GDM1 (cell line): ENCODE measurements at regions not wholly inside any gene's neighbourhood (a gene's known extent, or its start where the extent isn't known, plus 50 kb on each side); places are given as distances from the start of the nearest gene placed in this dataset.

Source experiments
- DNase-seq: peaks from one replicate; lab custom pipeline; 2025; lab: John Stamatoyannopoulos, UW

DNA sequence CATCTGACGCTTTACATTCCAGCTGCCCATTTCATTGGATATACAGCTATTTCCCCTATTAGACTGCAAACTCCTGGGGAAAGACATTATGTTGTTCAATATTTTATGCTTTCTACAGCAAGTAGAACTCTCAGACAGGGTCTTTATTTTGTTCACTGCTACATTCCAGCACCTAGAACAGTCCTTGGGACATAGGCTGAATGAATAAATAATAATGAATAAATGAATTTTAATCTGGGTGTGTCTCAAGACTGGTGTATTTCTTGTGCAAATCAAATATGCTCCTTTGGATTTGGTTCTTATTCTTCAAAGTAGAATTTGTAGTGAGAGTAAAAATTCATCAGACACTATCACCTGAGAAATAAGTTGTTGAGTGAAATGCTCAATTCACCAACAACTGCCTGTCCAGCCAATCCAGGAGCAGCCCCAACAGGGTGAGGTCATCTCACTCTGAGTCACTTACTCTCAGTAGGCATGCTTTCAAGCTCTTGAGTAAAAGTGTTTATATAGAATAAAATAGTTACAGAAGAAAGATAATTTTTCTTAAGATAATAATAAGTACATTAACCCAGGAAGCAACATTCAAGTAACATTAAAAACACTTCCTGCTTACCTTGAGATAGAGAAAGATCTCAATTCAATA is 287.5 kb upstream of the NPVF start:
- no peak for DNase-seq

DNA sequence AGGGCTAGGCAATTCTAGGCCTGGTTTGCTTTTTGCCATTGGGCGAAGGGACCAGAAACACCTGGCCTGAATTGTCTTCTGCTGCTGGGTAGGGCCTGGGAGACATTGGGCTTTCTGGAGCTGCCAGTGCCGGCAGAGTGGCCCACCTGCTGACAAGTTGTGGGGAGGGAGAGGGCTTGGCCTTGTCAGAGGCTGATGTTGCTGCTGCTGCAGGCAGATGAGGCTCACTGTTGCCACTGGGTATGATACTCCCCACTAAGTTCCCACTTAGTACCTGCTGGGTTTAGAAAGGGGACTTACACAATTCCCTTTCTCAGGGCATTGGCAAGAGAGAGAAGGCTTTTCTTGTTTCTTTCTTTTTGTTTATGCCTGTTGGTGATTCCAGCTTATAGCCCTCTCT is 289.6 kb upstream of the NPVF start:
- DNase-seq: no peak

DNA sequence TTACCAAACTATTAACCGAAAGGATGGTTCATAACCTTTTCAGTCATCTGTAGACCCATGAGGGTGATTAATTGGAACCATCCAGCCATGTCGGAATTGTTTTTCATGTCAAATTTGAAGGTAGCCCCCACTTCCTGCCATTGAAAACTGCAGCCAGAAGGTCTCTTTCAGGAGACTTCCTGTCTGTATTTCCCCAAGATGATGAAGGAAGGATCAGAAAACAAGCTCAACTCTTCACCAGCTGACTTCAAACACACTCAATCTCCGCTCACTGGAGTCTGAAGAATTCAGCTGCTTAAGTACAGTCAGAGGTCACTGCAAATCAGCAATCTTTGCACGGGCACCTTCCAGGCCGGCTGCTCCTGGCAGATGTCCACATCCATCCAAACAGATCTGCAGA is 291.7 kb upstream of the NPVF start:
- no peak for DNase-seq

DNA sequence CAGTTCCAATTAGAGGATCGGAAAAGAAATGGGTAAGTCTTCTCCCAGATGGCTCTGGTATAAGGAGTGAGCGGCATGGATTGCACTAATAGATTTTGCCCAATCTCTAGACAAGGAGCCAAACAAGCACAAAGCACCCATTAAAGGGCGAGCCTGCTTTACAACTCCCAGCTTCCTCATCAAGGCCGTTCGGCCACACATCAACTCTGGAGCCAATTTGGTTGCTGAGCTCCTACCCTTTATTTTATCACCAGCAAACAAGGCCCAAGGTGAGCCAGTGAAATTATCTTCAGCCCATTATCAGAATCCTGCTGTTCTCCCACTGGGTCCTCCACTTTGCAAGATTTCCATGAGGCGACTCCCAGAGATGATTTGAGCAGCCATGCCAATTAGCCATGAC is 292.2 kb upstream of the NPVF start:
- DNase-seq: no peak

DNA sequence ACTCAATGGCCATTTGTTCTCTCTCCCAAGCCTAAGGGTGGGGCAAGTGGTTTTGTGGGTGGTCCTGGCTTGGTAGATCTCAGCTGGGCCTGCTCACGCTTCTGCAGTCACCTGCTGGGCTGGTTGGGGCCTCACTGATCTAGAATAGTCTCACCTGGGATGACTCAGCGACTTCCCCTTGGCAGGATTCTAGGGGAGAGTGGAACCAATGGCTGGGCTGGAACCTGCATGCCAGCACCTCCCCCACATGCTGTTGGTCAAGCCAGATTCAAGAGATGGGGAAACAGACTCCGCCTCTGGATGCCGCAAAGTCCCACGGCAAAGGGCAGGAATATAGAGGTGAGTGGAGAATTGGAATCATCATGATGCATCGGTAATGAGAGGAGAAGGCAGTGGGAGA is 292.9 kb upstream of the NPVF start:
- no peak for DNase-seq

DNA sequence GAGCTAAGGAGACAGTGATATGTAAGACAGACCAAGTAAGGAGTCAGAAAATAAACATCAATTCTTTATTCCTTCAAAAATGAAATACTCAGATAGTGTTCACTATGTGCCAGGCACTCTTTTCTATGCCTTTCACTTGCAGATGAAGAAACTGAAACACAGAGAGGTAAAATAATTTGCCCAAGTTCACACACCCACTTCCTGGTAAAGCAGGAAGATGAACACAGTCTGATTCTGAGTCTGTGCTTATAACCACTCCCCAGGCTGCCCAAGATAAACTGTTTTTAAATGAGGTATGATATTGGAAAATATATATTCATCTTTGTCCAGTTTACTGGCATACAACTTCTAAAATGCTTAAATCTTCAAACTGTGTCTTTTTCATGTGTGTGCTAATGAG is 294.4 kb upstream of the NPVF start:
- DNase-seq: no peak

DNA sequence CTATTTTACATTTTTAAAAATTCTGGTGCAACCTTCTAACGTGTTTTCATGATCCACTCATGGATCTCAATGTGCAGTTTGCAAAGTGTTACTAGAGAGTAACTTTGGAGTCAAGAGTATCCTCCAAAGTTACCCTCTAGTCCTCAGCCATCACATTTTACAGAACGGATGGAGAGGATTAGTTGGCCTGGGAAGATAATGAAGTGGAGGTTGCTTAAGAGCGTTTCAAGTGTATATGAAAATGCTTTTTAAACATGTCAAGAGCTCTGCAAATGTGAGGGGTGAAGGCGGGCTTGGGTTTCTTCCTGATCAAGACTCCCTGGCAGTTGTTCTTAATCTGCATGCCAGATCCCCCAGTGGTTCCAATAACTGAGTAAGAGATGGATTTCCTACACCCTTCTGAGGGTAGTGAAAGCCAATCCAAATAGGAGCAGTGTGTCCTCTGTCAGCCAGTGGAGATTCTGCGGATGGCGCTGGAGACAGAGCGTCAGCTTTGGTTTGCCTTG is 299.4 kb upstream of the NPVF start:
- no peak for DNase-seq

DNA sequence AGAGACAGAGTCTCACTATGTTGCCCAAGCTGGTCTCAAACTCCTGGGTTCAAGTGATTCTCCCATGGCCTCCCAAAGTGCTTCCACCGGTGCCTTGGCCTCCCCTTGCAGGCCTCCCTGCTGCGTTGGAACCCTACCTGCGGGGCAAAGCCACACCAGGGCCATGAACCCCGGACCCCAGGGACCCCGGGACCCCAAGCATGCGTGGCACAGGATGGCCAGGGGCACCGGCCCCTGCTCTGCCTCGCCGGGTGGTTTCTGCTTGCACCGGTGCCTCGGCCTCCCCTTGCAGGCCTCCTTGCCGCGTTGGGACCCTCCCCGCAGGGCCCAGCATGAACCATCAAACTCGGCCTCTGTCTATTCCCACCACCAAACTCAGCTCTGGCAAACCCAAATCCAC is 301.0 kb upstream of the NPVF start:
- no peak for DNase-seq

DNA sequence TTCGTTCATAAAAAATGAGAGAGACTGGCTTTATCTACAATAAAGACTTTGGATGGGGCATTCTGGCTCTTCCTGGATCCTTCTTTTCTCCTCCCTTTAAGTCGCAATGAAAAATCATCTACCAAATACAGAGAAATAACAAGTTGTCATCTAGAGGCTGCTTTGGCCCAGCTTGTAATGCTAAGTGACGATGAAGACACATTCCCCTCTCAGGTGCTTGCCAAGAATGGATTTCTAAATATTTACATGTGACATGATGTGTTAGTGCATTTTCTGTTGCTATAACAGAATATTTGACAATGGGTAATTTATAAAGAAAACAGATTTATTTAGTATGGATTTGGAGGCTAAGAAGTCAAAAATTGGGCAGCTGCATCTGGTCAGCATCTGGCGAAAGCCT is 308.6 kb upstream of the NPVF start:
- DNase-seq: no peak

DNA sequence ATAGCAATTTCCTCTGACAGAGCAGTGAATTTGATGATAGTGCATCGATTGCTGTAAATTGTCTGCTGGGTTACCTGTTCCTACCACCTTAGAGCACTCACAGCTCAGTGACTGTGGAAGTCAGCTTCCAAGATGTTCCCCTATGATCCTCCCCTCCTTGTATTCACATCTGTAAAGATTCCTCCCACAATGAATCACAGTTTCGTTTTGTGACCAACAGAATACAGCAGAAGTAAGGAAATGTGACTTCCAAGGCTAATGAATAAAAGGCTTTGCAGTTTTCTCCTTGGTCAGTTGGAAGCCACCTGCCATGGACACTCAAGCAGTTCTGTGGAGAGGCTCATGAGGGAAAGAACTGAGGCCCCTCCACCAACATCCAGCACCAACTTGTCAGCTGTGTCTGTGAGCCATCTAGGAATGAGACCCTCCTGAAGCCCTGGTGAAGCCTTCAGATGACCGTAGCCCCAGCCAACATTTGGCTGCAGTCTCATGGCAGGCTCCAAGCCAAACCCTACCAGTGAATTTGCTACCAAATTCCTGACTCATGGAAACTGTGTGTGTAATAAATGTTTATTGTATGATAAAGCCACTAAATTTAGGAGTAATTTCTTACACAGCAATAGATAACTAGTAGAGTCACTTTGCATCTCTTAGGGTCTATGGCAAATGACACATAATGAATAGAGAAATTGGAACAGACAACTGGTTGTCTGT is 309.5 kb upstream of the NPVF start:
- DNase-seq: no peak

DNA sequence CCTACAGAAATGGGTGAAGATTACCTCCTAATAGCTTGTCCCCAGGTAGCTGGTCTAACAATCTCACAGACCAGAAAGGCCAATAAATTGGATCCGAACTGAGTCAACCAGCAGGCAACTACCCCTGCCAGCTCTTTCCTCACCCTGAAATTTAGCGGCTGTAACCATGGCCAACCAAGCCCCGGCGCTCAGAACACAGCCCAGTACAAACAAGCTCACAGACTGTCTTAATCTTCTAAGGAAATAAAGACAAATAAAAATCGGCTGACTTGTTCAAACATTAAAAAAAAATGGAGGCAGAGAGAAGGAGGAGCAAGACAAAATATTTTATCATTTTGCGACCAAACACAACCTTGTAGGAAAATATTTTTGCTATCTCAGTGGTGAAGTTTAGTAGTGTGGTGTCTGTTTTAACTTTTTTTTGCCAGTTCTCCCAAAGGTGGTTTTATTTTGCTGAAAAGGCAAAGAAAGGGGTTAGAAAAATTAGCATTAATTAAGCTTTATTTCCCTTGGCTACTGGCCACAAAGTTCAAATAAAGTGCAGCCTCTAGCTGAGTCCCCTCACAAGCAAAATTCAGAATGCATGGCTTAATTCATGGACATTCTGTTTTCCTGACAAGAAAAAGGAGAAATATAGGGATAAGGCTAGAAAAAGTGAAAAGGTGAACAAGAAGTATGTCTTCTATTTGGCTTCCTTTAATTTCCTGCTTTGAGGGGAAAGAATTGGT is 313.0 kb upstream of the NPVF start:
- DNase-seq: no peak

DNA sequence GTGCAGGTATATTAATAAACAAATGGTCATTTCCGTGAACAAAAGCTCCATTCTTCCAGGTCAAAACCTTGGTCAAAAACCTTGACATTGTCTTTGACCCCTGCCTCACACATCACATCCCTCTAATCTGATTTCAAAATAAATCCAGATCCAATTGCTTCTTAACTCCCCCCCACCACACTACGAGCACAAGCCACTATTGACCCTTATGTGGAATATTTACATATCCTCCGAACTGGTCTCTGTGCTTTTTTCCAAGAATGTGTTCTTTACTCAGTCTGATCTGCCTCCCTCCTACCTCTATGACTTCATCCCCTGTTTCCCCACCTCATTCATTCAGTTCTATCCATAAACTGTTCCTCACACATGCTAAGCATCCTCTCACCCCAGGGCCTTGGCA is 313.6 kb upstream of the NPVF start:
- no peak for DNase-seq

DNA sequence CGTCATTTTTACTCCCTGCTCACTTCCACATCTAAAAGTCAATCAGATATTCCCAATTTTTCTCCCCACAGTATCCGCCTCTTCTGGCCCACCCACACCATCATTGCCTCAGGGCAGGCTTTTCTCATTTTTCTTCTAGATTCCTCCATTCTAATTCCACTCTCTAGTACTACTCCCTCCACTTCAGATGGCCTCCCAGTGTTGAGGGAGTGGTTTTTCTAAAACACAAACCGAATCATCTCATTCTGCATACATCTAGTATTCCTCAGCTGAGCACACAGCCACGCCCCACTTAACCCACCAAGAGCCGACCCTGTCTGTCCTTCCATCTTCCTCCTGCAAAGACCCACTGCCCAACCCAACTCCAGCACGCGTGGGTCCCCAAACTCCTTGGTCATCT is 314.9 kb upstream of the NPVF start:
- DNase-seq: no peak

DNA sequence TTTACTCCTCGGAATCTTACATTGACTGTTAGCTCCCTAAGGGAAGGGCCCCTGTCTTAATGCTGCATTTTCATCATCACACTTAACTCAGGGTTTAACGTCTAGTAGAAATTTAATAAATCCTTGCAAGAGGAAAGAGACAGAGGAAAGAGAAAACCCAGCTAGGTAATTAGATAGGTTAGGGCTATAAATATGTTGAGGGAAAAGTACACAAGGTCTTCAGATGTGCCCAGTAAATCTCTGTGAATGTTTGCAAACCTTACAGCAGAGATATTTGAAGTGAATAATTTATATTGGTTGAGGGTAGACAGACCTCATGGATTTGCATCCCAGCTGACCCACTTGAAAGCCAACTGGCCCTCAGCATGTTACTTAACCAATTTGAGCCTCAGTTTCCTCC is 315.5 kb upstream of the NPVF start:
- no peak for DNase-seq

DNA sequence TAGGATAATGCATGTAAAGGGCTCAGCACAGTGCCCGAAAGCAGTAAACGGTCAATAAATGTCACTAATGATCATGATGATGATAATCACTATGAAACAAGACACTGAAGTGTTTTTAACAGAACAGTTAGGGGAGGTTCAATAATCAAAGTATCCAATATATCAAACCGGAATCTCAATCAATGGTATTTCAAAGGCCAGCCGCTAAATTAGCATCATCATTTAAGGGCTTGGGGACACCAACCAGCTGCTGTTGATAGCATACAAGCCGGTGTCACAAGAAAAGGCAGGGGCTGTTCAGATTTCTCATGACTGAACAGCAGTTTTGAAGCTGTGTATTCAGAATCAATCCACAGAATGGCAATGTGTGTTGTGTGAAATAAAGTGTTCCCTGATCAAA is 316.0 kb upstream of the NPVF start:
- no peak for DNase-seq

DNA sequence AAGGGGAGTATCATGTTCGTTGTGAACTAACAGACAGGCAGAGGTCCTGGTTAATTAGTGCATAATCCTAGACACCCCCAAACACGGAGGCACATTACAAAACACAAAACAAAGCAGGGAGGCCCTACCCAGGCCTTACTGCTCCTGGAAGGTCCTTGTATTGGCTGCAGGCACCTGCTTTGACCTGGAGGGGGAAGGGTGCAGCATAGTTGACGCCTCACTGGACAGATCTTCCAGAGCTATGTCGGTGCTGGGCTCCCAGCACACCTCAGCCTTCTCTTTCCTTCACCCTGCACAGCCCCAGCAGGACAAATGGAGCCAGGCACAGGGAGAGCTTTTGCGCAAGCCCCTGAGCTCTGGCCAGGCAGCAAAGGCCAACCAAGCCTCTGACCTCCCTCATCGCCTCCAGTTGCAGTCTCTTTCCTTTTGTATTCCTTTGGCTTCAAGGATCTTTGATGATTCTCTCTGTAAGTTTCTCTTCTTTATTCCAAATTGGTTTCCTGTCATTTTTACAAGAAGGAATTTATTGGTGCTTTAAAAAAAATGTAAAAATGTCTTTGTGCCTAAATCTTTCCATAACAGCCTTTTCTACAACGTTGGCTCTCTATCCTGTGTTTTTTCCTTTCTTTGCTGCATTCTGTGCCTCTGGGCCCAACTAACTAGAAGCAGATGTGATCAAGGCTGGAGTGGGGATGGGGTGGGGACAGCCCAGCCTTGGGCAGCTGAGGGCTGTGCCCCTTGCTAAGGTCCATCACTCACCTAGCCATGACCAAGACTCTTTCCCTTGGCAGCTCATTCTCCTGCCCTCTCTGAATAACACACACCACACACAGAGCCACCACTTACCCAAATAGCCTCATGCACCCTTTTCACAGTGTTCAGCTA is 317.1 kb upstream of the NPVF start:
- DNase-seq: no peak

DNA sequence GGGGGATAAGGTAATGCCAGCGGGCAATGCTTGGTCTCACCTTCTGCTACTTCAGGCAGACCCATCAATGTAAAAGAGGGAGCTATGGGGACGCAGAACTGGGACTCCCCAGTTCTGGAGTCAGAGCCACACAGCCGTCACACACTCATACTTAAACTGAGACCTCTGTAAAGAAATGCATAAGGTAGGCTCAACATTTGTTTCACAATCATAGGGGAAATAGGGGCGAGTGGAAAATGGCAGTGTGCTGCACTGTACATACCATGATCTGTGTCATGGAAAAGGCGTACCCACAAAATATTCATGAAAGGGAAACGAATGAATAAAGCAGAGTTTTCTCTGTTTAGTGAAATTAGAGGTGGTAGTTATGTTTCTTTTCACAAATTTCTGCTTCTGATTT is 318.0 kb upstream of the NPVF start:
- DNase-seq: no peak

DNA sequence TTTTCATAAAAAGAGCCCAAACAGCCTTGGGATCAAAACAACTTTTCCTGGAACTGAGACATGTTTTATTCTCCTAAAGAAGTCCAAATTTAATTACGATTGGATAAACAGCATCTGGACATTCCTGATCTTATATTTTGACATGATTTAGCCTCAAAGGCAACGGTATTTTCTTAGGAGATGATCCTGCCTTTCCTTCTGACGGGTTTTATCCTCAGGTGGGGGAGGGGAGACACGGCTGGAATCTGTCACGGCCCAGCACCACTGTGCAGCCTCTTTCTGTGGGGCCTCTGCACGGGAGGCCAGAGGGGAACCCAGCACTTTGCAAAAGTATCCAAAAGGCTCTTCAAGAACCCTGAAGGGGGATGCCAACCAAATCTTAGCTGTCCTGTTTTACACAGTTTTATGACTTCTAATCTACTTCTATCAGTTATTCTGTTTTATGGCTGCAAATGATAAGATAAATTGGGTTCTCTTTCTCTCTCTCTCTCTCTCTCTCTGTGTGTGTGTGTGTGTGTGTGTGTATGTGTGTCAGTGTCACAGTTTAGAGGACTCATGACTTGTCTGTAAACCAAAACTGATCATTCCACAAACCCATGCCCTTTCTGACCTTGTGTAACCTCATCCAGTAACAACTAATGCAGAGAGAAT is 321.1 kb upstream of the NPVF start:
- no peak for DNase-seq

DNA sequence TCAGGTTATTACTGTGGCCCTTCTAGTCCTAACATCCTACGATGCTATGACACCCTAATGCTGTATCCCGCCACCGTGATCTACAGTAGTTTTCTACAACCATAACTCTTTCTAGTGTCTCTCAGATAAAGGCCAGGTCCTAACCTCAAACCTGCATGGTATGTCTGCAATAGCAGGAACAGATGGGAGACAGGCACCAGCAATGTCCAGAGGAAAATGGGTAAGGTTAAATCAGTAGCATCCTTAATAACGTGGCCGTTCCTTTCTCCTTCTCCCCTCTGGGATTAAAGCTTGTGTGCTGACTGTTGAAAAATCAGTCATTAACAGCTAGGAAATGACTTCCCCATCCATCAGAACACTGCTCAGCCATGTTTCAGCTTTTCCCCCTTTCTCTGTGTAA is 321.9 kb upstream of the NPVF start:
- DNase-seq: no peak

DNA sequence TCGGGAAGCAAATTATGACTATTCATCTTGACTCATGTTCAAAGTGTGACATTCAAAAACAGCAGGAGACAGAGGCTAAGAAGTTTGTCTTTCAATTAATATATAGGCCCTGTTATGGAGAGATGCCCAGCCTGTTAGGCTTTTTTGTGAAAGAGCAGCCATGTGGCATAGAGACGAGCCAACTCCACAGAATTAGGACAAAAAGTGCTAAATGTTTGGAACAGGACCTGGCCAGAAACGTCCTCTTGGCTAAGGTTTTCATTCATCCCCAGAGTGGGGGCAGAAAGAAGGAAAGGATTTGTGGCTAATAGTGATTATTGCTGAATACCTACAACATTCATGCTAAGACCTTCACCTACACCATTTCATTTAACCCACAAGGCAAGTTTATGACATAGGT is 324.7 kb upstream of the NPVF start:
- DNase-seq: no peak

DNA sequence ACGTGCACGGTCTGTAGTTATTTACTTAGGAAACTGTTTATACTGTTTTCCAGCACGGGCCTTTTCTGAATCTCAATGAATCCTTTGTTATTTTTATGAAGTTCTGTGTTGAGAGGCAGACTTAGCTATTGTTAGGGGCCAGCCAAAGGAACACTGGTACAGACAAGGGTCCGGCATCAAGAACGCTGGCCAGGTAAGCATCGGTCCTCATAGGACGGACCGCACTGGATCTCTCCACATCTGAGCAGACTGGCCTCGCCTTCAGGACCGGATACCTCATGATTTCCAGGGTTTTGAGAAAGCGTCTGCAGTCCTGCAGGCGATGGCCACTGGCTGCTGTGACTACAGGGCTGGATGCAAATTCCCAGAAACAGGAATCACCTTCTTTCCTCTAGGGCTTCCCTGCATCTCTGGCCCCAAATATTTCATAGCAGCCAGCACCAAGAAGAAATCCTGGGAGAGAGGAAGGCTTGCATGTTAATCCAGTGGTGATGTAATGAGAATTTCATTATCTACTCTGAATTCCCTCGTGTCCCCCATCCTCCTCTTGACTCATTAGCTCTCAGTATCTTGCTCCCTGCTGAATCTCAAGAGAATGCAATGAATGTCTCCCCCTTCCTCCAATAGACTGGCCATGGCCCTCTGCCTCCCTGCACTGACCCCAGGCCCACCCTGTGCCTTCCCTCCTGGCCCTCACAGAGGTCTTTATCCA is 325.4 kb upstream of the NPVF start:
- no peak for DNase-seq
